Parathyroid adenoma (tissue), 2 donors: ENCODE measurements at regions not wholly inside any gene's neighbourhood (a gene's known extent, or its start where the extent isn't known, plus 50 kb on each side); places are given as distances from the start of the nearest gene placed in this dataset.

Experiments
- H2AFZ ChIP-seq: fragments of 300-600 bp; sonication (generic); one replicate; pipeline ENCODE4 v1.7.0; 2017; ENCODE audit warnings: antibody characterized with exemption, mild to moderate bottlenecking
- H3K27ac ChIP-seq: fragments of 300-600 bp; sonication (generic); one replicate; pipeline ENCODE4 v1.7.0; 2017
- H3K27me3 ChIP-seq: fragments of 300-600 bp; sonication (generic); one replicate; pipeline ENCODE4 v1.7.0; 2017; ENCODE audit warnings: low read length; ENCODE audit not compliant: control insufficient read depth, insufficient read depth
- H3K36me3 ChIP-seq: fragments of 300-600 bp; sonication (generic); one replicate; pipeline ENCODE4 v1.7.0; 2017; ENCODE audit warnings: low read length; ENCODE audit not compliant: control insufficient read depth, insufficient read depth
- H3K4me1 ChIP-seq: fragments of 300-600 bp; sonication (generic); one replicate; pipeline ENCODE4 v1.7.0; 2017; ENCODE audit warnings: control low read depth
- H3K4me2 ChIP-seq: fragments of 300-600 bp; sonication (generic); one replicate; pipeline ENCODE4 v1.7.0; 2017; ENCODE audit warnings: low read length
- H3K4me3 ChIP-seq: fragments of 300-600 bp; sonication (generic); one replicate; pipeline ENCODE4 v1.7.0; 2017; ENCODE audit warnings: low read depth, low read length
- H3K79me2 ChIP-seq: fragments of 300-600 bp; sonication (generic); one replicate; pipeline ENCODE4 v1.7.0; 2017; ENCODE audit warnings: control low read depth
- H3K9ac ChIP-seq: fragments of 300-600 bp; sonication (generic); one replicate; pipeline ENCODE4 v1.7.0; 2017; ENCODE audit warnings: mild to moderate bottlenecking
- H3K9me3 ChIP-seq: fragments of 300-600 bp; sonication (generic); one replicate; pipeline ENCODE4 v1.7.0; 2017; ENCODE audit warnings: low read length; ENCODE audit not compliant: control insufficient read depth
- TF ChIP-seq, protein P1 (sequence below): fragments of 300-600 bp; sonication (generic); IDR thresholded peaks from one replicate; pipeline ENCODE4 v1.7.0; 2017; ENCODE audit warnings: antibody characterized with exemption, mild to moderate bottlenecking
- donor health status: primary hyperparathyroidism.

GRCh38 chr12:43151441-43151981 is 400.5 kb downstream of the ADAMTS20 start:
- Histone ChIP-seq H3K9ac (no peak overlapping the region), H3K4me1 (no peaks in the 10 kb centered on the region), H3K27me3 (no peaks in the 10 kb centered on the region), H3K79me2 (no peaks in the 10 kb centered on the region), H2AFZ (no peak overlapping the region), H3K4me2 (no peak overlapping the region), H3K27ac (no peak overlapping the region), H3K36me3 (no peaks in the 10 kb centered on the region), H3K9me3 (no peaks in the 10 kb centered on the region), H3K4me3 (no peak overlapping the region)
- TF ChIP-seq, protein P1, sequence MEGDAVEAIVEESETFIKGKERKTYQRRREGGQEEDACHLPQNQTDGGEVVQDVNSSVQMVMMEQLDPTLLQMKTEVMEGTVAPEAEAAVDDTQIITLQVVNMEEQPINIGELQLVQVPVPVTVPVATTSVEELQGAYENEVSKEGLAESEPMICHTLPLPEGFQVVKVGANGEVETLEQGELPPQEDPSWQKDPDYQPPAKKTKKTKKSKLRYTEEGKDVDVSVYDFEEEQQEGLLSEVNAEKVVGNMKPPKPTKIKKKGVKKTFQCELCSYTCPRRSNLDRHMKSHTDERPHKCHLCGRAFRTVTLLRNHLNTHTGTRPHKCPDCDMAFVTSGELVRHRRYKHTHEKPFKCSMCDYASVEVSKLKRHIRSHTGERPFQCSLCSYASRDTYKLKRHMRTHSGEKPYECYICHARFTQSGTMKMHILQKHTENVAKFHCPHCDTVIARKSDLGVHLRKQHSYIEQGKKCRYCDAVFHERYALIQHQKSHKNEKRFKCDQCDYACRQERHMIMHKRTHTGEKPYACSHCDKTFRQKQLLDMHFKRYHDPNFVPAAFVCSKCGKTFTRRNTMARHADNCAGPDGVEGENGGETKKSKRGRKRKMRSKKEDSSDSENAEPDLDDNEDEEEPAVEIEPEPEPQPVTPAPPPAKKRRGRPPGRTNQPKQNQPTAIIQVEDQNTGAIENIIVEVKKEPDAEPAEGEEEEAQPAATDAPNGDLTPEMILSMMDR: no peak

DNA sequence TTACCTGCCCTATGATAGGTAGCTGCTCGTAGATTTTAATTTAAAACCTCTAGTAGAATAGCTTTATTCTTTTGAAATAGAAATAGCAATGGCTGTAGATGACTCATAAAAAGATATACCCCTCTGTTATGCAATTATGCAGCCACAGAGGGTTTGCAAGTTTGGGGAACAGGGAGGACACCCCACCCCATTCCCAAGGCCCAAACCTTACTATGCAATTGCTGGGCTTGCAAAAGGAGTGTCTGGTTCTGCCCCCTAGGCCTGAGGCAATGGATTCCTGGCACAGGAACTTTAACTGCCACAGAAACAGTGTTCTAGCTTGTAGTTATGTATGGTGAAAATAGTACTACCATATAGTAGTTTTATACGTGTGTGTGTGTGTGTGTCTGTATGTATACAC is 403.3 kb downstream of the ADAMTS20 start:
- TF ChIP-seq, protein P1: no peak
- Histone ChIP-seq H3K79me2 (no peaks in the 10 kb centered on the region), H3K27ac (no peak overlapping the region), H2AFZ (no peak overlapping the region), H3K9me3 (no peaks in the 10 kb centered on the region), H3K27me3 (no peaks in the 10 kb centered on the region), H3K4me3 (no peak overlapping the region), H3K9ac (no peak overlapping the region), H3K36me3 (no peaks in the 10 kb centered on the region), H3K4me2 (no peak overlapping the region), H3K4me1 (no peaks in the 10 kb centered on the region)

GRCh38 chr12:43147878-43148277 is 404.1 kb downstream of the ADAMTS20 start:
- H3K9ac ChIP-seq: no peak overlapping the region
- H3K27ac ChIP-seq: no peak overlapping the region
- no peak overlapping the region for H2AFZ ChIP-seq
- H3K4me1 ChIP-seq: no peaks in the 10 kb centered on the region
- H3K9me3 ChIP-seq: no peaks in the 10 kb centered on the region
- no peak overlapping the region for H3K4me3 ChIP-seq
- TF ChIP-seq, protein P1: no peak
- no peak overlapping the region for H3K4me2 ChIP-seq
- no peaks in the 10 kb centered on the region for H3K79me2 ChIP-seq
- H3K36me3 ChIP-seq: no peaks in the 10 kb centered on the region
- no peaks in the 10 kb centered on the region for H3K27me3 ChIP-seq

DNA sequence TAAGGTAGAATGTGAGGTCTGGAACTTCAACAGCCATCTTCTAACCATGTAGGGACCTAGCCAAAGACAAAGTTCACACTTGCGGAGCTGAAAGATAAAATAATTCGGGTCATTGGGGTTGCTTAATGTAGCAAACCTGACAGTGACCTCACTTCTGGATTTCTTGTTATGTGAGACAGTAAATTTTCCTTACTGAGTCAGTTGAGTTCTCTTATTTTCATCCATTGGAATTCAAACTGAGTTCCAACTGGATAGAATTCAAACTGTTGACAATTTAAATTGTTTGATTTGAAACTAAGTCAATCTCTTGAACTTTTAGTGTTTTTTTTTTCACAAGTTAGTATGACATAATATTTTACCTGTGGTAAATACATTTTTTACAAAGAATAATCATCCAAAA is 406.5 kb downstream of the ADAMTS20 start:
- H3K27me3 ChIP-seq: no peaks in the 10 kb centered on the region
- H3K9me3 ChIP-seq: no peaks in the 10 kb centered on the region
- no peak overlapping the region for H3K27ac ChIP-seq

GRCh38 chr12:43143278-43143677 is 408.7 kb downstream of the ADAMTS20 start:
- no peaks in the 10 kb centered on the region for H3K9me3 ChIP-seq
- no peaks in the 10 kb centered on the region for H3K79me2 ChIP-seq
- no peaks in the 10 kb centered on the region for H3K36me3 ChIP-seq
- H3K4me3 ChIP-seq: no peak overlapping the region
- H3K27ac ChIP-seq: no peak overlapping the region
- no peaks in the 10 kb centered on the region for H3K4me1 ChIP-seq
- no peak overlapping the region for H3K9ac ChIP-seq
- H3K4me2 ChIP-seq: no peak overlapping the region
- no peak overlapping the region for H2AFZ ChIP-seq
- H3K27me3 ChIP-seq: no peaks in the 10 kb centered on the region
- TF ChIP-seq, protein P1: no peak

More for the DNA sequence above, 406.5 kb downstream of the ADAMTS20 start:
- no peak overlapping the region for H2AFZ ChIP-seq
- TF ChIP-seq, protein P1: no peak
- no peak overlapping the region for H3K4me2 ChIP-seq
- no peak overlapping the region for H3K9ac ChIP-seq
- H3K4me1 ChIP-seq: no peaks in the 10 kb centered on the region
- no peak overlapping the region for H3K4me3 ChIP-seq
- no peaks in the 10 kb centered on the region for H3K79me2 ChIP-seq
- H3K36me3 ChIP-seq: no peaks in the 10 kb centered on the region
